CD4-positive, alpha-beta T cell treated with Interleukin-10 for 1 hour (primary cell): ENCODE measurements at regions not wholly inside any gene's neighbourhood (a gene's known extent, or its start where the extent isn't known, plus 50 kb on each side); places are given as distances from the start of the nearest gene placed in this dataset.

Experiments used
- DNase-seq: peaks from one replicate; pipeline ENCODE4 v3.0.0-alpha.2; 2020

DNA sequence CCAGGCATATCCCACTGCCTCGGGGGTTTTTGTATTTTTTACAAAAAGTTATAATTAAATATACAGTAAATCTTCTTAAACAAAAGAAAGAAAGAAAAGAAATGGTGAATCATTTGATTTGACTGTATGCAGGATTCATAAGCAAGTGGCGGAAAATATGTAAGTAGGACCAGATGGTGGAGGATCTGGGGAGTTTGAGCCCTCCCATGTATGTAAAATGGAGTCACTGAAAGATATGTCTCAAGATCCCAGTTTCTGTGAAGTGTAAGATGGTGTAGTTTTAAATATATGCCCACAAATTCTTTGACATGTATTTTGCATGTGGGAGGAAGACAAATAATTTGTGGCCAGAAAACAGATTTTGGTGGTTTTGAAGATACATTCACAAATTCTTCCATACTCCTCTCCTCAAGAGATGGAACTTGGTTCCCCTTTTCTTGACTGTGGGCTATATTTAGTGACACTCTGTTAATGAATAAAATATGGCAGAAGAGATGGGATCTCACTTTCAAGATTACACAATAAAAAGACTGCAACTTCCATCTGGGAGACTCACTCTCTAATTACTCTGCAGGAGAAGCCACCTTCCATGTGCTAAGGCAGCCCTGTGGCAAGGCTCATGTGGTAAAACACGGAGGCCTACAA, 133.6 kb upstream of the S100G start:
- DNase-seq, result no peak

DNA sequence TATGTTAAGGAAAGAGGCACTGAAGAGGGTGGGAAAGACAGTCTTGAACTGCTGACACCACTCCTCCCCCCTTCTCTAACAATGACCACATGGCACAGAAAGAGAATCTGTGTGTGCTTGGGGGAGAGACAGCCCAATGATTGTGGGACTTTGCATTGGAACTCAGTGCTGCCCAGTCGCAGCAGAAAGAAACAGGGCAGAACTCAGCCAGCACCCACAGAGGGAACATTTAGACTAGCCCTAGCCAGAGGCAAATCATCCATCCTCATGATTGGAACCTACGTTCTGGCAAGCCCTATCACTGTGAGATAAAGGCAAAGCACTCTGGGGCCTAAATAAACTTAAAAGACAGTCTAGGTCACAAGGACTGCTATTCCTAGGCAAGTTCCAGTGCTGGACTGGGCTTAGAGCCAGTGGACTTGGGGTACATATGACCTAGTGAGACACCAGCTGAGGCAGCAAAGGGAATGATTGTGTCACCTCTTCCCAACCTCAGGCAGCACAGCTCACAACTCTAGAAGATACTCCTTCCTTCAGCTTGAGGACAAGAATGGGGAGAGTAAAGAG, 132.8 kb upstream of the S100G start:
- DNase-seq, result no peak

DNA sequence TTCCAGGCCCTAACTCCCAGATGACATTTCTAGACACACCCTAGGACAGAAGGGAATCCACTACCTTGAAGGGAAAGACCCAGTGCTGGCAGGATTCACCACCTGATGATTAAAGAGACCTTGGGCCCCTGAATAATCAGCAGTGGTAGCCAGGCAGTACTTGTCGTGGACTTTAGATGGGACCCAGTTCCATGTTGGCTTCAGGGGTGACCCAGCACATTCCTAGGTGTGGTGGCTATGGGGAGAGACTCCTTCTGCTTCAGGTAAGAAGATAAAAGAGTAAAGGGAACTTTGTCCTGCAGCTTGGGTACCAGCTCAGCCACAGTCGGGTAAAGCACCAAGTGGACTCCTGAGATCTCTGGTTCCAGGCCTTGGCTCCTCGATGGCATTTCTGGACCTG, 131.8 kb upstream of the S100G start:
- DNase-seq, result no peak

DNA sequence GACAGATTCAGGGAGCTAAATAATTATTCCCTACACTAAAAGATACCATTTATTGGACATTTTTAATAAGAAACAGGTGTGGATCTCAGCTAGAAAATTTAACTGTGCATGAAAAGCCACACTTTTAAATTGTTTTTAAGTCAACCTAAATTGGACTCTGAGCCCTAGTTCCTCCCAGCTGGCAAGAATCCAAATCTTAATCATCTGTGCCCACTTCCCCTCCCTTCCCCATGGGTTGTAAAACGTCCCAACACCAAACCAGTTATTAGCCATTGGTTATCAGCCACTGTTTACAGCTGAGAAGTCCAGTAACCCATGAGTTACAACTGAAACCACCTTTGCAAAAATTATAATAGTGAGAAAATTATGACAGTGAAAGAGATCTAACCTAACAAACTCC, 125.6 kb upstream of the S100G start:
- DNase-seq, result no peak

DNA sequence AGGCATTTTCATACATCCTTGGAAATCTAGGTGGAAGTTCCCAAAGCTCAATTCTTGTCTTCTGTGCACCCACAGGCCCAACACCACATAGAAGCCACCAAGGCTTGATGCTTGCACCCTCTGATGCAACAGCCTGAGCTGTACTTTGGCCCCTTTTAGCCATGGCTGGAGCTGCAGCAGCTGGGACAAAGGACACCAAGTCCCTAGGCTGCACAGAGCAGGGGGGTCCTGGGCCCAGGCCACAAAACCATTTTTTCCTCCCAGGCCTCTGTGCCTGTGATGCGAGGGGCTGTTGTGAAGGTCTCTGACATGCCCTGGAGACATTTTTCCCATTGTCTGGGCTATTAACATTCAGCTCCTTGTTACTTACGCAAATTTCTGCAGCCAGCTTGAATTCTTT, 124.0 kb upstream of the S100G start:
- no peak for DNase-seq

DNA sequence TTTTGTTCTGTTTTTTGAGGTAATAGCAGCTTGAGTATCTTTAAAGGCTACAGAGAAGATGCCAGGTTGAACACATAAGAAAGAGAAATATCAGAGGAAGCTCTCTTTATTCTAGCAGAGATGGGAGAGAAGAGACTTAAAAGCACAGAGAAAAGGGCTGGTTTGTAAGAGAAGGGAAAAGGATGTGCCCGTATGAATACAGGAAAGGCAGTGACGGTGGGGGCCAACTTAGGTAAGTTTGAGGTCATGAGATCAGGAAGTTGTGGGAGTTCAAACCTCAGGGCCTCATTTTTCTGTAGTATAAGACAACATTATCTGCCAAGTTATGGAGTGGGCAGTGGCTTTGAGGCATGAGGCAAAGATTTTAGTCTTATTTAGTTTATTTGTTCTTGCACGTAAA, 121.3 kb upstream of the S100G start:
- peak; percentile 40 for DNase-seq
